GM18511 (cell line): ENCODE measurements at regions not wholly inside any gene's neighbourhood (a gene's known extent, or its start where the extent isn't known, plus 50 kb on each side); places are given as distances from the start of the nearest gene placed in this dataset.

Experiments used
- ATAC-seq: cut with Tn5 transposase; IDR thresholded peaks from one replicate; pipeline ENCODE4 v1.9.1; 2021; ENCODE audit warnings: mild to moderate bottlenecking, moderate library complexity; ENCODE audit not compliant: unreplicated experiment

DNA sequence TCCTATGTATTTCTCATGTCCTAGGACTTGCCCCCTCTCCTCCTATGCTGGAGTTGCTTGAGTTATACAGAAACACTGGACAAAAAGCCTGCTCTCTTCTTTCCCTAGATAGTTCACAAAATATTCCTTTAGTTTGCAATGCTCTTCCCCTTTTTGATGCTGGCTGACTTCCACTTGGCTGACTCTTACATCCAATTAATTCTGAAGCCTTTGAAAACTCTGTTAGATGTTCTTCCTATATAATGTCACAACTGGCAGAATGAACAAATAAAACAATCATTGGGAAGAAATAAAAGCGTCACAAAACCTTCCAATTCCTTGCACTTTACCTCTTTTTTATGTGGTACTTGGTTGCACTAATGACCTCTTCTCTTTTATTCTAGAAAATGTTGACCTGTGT, 253.8 kb upstream of the CITED2 start:
- ATAC-seq: no peak

DNA sequence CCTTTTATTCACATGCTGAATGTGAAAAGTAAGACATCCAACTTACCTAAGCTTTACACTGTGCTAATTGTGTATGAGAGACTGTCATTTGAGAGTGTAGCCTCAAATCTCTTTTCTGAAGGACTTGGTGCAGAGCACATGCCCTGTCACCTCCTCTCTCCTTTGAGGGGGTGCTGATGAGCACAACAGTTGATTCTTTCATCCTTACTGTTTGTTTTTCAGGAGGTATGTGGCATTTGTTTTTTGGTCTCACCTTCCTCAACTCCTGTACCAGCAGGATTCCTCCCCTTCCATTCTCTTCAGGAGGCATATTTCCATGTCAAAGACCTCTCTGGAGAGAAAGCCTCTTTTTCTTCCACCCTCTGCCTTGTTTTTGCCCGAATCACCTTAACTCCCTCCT, 252.6 kb upstream of the CITED2 start:
- no peak for ATAC-seq

DNA sequence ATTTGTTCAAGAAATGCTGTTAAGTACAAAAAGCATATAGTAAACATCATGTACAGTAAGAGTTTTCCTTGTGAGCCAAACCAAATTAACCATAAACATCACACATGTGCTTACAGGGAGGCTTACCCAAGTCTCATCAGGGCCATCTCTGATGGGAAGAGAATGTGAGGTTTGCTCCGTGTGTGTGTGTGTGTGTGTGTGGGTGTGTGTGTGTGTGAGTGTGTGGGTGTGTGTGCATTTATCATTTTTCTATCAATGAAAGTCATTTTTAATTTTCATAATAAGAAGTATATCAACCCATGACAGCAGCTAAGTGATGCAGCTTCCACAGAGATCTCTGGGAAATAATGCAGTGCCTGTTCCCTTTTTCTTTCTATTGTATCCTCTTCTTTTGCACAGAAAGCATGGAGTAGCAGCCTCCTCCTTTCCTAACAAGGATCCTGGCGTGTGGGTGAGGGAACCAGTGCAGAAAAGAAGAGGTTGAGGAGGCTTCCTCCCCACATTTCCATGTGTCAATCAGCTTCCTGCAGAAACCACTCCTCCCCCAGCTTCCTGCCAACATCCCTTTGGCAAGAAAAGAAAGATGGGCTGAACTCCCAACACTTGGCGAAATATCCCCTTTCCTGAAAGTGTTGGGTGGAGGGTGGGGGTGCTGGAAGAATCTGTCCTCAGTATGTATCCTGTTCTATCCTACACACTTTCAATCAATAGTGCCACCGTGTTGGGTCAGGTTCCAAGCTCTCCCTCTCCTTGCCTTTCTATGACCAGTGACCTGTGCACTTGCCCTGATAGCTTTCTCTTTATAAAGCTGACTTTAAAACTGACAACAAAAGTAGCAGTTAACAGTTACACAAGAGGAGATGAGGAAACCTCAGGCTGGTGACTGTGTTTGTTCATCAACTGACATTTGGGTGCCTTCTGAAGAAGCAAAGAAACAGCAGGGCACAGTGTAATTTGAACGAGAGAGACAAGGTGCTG, 251.8 kb upstream of the CITED2 start:
- no peak for ATAC-seq

DNA sequence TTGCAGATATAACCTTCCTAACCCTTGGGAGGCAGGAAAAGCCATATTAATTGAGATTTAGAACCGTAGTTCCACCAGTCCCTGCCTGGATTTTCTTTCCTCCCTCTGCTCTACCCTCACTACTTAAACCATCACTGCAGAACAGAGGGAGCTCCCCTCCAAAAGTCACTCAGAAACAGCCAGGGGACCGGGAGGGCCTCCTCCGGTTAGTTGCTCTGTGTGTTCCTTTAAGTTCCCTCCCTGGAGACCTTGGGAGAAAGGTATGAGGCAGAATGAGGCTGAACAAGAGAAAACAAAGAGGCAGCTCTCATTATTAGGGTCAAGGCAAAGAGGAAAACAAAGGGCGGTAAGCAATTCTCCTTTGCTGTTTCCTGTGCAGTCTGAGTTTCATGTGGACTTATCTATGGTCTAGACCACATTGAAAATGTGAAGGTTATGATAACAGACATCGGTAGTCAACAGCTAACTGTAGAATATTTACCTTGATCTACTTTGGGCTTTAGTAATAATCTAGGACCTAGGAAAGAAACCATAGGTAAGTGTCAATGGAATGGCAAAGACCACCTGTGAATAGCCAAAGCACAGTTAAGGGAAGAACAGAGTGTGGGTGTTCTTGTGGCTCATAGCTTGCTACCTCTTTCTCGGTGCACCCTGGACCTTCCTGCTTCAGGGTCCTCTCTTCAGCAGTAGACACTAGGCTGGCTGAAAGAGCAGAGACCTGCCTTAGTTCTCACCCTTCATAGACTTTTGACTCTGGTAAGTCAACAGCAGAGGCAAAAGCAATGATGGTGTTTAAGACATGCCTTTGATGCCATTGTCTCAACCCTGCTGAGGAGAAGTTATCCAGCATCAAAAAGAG, 250.9 kb upstream of the CITED2 start:
- no peak for ATAC-seq

DNA sequence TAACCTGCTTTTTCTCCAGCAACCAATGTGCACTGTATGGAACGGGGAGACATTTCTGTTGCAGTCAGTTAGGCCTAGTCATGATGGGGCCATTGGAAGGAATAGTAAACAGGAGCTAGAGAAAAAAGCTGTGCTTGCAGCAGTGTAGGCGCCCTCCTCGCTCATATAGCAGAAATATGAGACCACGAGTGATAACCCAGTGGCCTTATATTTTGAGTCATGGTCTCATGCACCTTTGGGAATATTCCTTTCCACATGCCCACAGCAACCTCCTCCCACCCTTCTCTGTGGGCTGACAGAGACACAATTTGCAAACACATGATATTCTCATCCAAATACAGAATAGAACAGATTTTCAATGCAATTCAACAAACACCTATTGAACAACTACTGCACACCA, 248.9 kb upstream of the CITED2 start:
- ATAC-seq: no peak

DNA sequence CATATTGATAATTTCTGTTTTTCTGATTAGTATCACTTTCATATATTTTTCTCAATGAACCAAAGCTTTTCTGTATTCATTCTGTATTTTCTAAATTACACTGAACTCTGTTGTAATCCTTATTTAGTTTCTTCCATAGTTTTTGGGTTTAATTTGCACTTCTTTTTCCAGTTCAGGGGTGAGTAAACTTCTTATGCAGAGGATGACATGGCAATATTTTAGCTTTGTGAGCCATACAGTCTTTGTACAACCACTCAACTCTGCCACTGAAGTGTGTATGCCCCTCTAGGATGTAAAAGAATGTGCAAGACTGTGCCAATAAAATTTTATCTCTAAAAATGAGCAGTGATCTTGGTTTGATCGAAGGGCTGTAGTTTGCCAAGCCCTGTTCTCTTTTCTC, 239.0 kb upstream of the CITED2 start:
- ATAC-seq: no peak

DNA sequence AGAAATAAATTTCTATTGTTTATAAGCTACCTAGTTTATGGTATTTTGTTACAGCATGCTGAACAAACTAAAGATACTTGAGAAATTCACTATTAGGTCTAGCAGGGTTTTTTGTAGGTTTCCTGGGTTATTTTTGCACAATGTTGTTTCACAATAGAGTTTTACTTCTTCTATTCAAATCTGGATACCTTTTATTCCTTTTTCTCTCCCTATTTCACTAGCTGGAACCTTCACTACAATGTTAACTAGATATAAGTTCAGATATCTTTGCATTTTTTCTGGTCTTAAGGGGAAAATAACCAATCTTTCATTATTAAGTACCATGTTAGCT, 237.7 kb upstream of the CITED2 start:
- no peak for ATAC-seq

DNA sequence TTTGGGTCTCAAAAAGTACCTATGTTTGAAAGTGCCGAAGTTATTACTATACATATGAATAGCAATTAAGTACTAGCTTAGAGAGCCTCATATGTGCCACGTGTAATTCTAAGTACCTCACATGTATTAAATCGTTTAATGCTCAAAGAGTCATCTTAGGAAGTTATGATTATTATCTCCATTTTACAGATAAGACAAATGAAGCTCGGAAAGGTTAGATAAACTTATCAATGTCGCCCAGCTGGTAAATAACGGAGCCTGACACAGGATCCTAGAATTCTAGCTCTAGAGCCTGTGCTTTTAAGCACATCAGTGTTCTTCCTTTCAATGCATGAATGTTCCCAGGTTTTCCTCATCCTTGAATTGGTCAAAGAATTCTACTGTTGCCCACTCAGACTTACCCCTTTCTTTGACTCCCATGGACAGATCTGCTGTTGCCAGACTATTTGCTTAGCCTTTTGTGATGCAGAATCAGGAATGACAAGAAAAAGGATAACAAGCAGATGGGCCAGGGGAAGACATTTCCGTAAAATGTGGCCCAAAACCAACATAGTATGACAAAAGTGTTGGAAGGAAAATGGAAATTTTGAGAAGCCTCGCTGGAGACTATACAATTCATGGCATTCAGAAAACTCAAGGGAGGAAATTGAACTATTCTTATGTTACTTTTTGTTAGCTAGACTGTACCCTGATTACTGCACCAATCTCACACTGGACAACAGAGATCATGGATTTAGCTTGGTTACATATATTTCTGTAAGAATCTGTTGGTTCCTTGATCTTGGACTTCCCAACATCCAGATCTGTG, 237.1 kb upstream of the CITED2 start:
- no peak for ATAC-seq

DNA sequence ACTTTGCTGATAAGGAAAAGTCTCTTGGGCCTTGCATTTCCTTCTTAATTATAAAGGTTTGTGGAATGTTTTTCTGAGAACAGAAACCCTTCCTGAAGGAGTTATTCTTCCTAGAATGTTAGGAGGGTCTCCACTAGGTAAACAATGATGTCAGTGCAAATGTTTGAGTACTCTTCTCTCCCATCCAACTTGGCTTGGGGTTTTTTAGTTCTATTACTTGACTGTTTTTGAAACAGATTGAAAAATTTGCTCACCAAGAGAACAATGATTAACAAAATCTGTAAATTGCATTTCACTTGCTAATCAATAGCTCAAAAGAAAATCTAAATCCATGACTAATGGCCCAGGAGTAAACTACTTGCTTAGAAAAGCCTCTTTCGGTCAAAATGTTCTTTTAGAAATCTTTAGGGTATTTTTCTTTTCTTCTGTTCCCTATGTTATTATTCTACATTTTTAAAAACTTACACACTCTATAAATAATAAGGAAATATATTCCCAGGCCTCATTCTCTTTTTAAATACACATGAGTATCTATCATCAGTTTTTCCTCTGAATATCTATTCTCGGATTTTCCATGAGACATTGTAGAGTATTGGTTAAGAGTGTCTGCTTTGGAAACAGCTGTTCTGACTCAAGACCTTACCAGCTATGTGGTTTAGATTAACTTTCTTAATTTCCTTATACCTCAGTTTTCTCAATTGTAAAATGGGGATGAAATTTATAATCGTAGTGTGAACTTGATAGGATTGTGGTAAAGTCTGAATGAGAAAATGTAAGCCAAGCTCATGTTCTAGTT, 234.2 kb upstream of the CITED2 start:
- ATAC-seq: no peak

DNA sequence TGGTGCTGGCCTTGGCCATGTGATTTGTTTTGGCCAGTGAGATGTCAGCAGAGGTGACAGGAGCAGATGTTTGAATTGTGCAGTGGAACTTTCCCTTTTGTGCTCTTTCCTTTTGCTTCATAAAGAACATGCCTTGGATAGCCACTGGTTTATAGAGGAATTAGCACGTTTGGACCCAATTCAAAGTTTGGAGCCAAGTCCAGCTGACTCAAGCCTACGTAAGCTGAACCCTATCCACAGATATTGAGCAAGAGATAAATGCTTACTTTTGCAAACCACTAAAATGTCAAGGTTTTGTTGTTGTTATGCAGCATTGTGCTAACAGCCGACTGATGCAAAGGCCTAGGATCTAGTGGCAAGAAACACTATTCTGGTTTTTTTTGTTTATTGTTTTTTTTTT, 230.9 kb upstream of the CITED2 start:
- no peak for ATAC-seq

DNA sequence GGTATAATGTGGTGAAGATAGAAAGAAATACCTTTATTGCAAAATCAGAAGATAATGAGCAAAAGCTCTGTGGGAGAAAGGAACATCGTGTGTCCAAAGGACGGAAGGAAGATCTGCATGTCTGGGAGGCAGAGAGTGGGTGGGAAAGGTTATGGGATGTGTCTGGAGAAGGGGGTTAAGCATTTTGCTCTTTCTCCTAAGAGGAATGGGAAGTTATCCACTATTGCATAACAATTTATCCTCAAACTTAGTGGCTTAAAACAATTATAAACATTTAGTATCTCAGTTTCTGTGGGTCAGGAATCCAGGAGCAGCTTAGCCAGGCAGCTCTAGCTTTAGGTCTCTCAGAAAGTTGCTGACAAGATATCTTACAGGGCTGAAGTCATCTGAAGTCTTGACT, 229.1 kb upstream of the CITED2 start:
- ATAC-seq: no peak

DNA sequence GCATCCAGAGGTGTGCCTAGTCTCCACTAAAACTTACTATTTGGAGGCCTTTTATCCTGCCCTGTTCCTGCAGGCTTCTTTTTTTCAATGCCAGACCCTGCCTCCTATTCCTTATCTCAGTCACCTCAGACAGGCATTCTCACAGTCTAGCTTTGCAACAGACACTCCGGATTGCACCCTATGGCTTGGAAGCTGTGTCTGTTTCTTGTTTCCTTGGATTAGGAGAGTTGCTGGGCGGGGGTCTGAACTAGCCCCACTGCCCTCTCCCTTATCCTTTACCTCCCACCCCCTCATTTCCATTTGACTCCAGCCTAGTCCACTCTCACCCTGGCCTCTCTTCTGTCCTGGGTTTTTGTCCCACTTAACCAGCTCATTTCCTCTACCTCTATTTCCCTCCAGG, 228.1 kb upstream of the CITED2 start:
- no peak for ATAC-seq

DNA sequence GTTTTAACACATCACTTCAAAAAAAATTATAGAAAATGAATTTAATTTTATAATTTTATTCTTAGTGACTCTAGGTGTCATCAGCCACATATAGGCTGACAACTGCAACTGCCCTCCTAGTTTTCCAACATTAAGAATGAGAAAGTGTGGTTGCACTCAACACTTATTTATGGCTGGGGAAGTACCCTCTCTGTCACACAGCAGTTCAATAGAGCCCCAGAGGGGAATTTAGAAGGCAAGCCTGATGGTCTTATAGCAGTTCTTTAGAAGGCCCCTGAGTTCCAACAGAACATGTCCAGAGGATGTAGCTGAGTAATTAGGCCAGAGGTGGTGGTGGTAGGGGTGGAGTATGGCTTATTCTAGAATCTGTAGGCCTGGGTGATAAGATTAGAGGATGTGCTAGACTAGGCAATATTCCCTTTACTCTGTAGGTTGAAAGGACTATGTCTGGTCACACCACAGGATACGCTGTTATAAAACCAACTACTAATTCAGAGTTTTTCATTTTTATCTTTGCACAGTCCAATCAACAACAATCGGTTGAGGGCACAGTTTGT, 226.5 kb upstream of the CITED2 start:
- peak; percentile 97 for ATAC-seq

DNA sequence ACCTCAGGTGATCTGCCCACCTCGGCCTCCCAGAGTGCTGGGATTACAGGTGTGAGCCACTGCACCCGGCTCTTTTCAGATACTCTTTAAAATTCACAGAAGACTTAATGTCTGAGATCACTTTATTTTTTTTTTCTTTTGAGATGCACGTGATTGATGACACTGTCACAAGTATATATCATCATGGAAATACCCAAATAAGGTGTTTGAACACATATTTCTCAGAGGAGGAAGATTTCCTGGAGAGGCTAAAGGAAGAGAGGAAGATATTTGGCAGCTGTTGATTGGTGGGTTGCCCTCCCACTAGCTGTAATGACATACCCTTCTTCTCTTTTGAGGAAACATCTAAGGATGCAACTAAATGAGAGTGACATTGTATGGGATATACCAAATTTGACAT, 225.9 kb upstream of the CITED2 start:
- peak; percentile 10 for ATAC-seq

DNA sequence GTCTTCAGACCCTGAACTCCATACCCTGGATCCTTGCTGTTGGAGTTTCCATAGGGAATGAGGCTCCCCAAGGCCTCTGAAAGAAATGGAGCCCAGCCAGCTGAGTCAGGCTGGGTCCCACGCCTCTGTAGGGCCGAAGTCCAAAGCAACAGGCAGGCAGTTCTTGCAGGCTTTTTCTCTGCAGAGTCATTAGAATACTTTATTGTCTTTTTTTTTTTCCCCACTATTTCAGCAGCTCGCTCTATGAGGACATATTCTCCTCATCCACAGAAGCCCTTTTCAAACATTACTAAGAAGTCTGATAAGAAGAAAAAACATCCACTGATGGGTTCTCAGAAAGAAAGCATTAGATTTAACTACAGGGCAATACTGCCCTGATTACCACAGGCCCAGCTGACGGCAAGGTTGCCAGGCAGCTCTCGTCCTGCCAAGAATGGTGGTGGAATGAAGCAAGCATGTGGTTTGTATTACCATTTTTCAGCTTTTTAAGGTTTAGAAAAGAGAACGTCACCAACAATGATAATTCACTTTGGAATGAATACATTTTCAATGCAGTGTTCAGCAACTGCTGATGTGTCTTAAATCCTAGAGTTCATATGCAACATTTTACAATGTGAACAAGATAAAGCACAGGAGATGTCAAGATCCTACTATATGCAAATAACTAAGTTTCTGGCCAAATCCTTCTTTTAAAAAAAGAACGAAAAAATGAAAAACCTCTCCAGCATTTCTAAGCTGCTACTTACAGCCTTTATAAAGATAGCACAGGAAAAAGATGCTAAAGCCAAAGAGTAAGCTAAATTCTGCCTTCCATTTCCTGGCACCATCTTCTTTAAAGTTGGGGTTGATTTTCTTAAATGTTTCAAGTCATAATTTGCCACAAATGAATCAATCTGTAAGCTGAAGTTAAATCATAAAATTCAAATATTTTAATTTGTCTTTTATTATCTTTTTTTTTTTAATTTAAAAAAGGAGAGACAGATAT, 223.6 kb upstream of the CITED2 start:
- no peak for ATAC-seq

DNA sequence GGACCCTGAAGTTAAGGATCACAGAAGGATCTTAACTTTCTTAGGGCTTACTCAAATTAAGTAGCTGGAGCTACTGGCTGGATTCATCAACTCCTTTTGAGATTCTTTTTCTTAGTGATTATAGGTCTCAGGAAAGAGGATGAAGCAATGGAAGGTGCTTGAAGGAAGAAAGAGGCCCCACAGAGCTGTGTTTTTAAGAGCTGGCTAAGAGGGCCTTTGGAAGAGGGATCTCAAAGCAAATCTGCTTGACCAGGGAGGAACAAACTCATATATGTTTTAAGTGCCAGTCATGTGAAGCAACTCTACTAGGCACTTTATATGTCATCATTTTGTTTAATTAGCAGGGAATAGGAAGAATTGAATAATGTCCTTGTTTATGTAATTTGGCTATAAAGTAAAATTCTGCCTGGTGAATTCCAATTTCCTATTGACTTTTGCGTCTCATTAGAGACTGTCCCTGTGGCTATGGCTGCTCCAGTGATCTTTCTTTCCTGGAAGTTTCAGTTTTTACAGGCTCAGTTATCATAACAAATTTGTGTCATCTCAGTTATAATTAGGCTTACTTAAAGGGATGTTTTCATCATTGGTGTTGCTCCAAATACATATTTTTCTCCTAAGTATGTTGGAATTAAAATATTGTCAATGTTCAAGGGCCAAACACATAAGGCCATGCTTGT, 222.8 kb upstream of the CITED2 start:
- ATAC-seq: no peak

DNA sequence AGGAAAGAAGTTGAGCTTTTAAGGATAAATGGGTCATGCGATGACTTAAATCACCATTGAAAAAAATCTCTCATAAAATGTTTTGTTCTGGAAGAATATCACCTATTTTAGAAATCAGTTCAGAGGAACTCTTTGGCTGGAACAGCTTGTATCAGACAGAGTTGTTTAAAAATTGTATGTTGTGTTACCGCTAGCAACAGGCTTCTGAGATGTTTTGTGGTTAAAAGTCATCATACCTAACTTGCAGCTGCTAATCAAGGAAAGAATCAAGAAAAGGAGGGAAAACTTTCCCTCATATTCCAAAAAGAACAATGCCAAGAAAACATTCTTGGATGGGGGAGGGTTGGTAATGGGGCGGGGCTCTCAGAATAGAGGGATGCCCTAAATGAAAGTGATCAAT, 220.7 kb upstream of the CITED2 start:
- no peak for ATAC-seq

DNA sequence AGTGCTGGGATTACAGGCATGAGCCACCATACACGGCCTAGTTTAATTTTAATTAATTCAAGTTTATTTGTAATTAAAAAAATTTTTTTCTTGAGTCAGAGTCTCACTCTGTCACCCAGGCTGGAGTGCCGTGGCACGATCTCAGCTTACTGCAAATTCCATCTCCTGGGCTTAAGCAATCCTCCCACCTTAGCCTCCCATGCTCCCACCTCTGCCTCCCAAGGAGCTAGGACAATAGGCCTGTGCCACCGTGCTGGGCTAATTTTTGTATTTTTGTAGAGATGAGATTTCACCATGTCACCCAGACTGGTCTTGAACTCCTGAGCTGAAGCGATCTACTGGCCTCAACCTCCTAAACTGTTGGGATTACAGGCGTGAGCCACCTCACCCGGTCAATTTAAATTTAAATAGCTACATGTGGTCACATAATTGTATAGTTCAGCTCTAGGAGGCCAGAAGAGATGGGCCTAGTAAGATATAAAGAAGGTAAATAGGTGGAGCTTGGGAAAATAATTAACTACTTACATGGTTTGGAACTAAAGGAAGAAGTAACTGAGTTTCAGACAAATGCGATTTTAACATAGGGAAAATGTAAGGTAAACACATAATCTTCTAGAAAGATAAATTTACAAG, 220.0 kb upstream of the CITED2 start:
- ATAC-seq: no peak
